Epithelial cell of proximal tubule (primary cell): ENCODE measurements at regions not wholly inside any gene's neighbourhood (a gene's known extent, or its start where the extent isn't known, plus 50 kb on each side); places are given as distances from the start of the nearest gene placed in this dataset.

ENCODE experiments used
- DNase-seq: peaks from one replicate; pipeline ENCODE4 v3.0.0-alpha.2; 2011; ENCODE audit warnings: low read depth
- H3K4me3 ChIP-seq: 2 replicates; pipeline ENCODE4 v1.5.1; 2011; ENCODE audit warnings: low read depth, mild to moderate bottlenecking, low read length
- CTCF ChIP-seq: conservative IDR thresholded peaks from 2 replicates; pipeline ENCODE4 v1.5.1; 2012; ENCODE audit warnings: low read depth, mild to moderate bottlenecking, low read length

- no peak for DNase-seq
- no peak overlapping the region for H3K4me3 ChIP-seq
- no peak for TF ChIP-seq CTCF
These were observed 253.5 kb upstream of the SLC35B3 start for GRCh38 chr6:8688821-8689220.

- no peak overlapping the region for H3K4me3 ChIP-seq
- TF ChIP-seq CTCF: no peak
- no peak for DNase-seq
These were observed 250.7 kb upstream of the SLC35B3 start for GRCh38 chr6:8686077-8686476.

- no peak overlapping the region for H3K4me3 ChIP-seq
- no peak for TF ChIP-seq CTCF
- DNase-seq: no peak
These were observed 247.9 kb upstream of the SLC35B3 start for GRCh38 chr6:8683204-8683603.

- no peak for TF ChIP-seq CTCF
- DNase-seq: no peak
- H3K4me3 ChIP-seq: no peak overlapping the region
These were observed 244.5 kb upstream of the SLC35B3 start for GRCh38 chr6:8679823-8680222.

GRCh38 chr6:8678466-8678865 lies 243.1 kb upstream of the SLC35B3 start:
- TF ChIP-seq CTCF: no peak
- no peak for DNase-seq
- no peak overlapping the region for H3K4me3 ChIP-seq

- no peak for TF ChIP-seq CTCF
- DNase-seq: no peak
- no peak overlapping the region for H3K4me3 ChIP-seq
These were observed 238.8 kb upstream of the SLC35B3 start for GRCh38 chr6:8674126-8674525.

GRCh38 chr6:8672882-8673281 lies 237.5 kb upstream of the SLC35B3 start:
- no peak for TF ChIP-seq CTCF
- H3K4me3 ChIP-seq: no peak overlapping the region
- DNase-seq: no peak
